ENCODE measurements at regions not wholly inside any gene's neighbourhood (a gene's known extent, or its start where the extent isn't known, plus 50 kb on each side); places are given as distances from the start of the nearest gene placed in this dataset.

- TF ChIP-seq, protein P1, sequence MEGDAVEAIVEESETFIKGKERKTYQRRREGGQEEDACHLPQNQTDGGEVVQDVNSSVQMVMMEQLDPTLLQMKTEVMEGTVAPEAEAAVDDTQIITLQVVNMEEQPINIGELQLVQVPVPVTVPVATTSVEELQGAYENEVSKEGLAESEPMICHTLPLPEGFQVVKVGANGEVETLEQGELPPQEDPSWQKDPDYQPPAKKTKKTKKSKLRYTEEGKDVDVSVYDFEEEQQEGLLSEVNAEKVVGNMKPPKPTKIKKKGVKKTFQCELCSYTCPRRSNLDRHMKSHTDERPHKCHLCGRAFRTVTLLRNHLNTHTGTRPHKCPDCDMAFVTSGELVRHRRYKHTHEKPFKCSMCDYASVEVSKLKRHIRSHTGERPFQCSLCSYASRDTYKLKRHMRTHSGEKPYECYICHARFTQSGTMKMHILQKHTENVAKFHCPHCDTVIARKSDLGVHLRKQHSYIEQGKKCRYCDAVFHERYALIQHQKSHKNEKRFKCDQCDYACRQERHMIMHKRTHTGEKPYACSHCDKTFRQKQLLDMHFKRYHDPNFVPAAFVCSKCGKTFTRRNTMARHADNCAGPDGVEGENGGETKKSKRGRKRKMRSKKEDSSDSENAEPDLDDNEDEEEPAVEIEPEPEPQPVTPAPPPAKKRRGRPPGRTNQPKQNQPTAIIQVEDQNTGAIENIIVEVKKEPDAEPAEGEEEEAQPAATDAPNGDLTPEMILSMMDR (IDR thresholded peaks at IDR 0.05; ENCODE audit: low read depth, low read length), result no peak
- TF ChIP-seq, protein P2, sequence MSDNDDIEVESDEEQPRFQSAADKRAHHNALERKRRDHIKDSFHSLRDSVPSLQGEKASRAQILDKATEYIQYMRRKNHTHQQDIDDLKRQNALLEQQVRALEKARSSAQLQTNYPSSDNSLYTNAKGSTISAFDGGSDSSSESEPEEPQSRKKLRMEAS (IDR thresholded peaks at IDR 0.05; ENCODE audit: low read depth, low read length), result no peak
- no peak for TF ChIP-seq MYC (IDR thresholded peaks at IDR 0.05; ENCODE audit: low read depth, low read length)
- no peak overlapping the region for H3K4me3 ChIP-seq (ENCODE audit: low read depth, low read length)
- no peak for DNase-seq (ENCODE audit: low read depth)
Observed at GRCh38 chr13:103157016-103157415, 90.8 kb upstream of the SLC10A2 start.

- TF ChIP-seq, protein P2 (IDR thresholded peaks at IDR 0.05; ENCODE audit: low read depth, low read length), result no peak
- TF ChIP-seq, protein P1 (IDR thresholded peaks at IDR 0.05; ENCODE audit: low read depth, low read length), result no peak
- TF ChIP-seq MYC (IDR thresholded peaks at IDR 0.05; ENCODE audit: low read depth, low read length), result no peak
- no peak overlapping the region for H3K4me3 ChIP-seq (ENCODE audit: low read depth, low read length)
- no peak for DNase-seq (ENCODE audit: low read depth)
Observed at GRCh38 chr13:103156346-103156998, 90.3 kb upstream of the SLC10A2 start.

GRCh38 chr13:103153466-103153865, 87.2 kb upstream of the SLC10A2 start:
- no peak overlapping the region for H3K4me3 ChIP-seq (ENCODE audit: low read depth, low read length)
- DNase-seq (ENCODE audit: low read depth), result no peak
- TF ChIP-seq, protein P2 (IDR thresholded peaks at IDR 0.05; ENCODE audit: low read depth, low read length), result no peak

GRCh38 chr13:103147961-103148360, 81.7 kb upstream of the SLC10A2 start:
- no peak overlapping the region for H3K4me3 ChIP-seq (ENCODE audit: low read depth, low read length)
- no peak for TF ChIP-seq MYC (IDR thresholded peaks at IDR 0.05; ENCODE audit: low read depth, low read length)
- TF ChIP-seq, protein P2 (IDR thresholded peaks at IDR 0.05; ENCODE audit: low read depth, low read length), result no peak
- TF ChIP-seq, protein P1 (IDR thresholded peaks at IDR 0.05; ENCODE audit: low read depth, low read length), result no peak
- no peak for TF ChIP-seq POLR2A (IDR thresholded peaks at IDR 0.05; ENCODE audit: extremely low read depth, insufficient read length)
- no peak for DNase-seq (ENCODE audit: low read depth)

- no peak for DNase-seq (ENCODE audit: low read depth)
- TF ChIP-seq POLR2A (IDR thresholded peaks at IDR 0.05; ENCODE audit: extremely low read depth, insufficient read length) (no peak), MYC (IDR thresholded peaks at IDR 0.05; ENCODE audit: low read depth, low read length) (no peak)
- TF ChIP-seq, protein P2 (IDR thresholded peaks at IDR 0.05; ENCODE audit: low read depth, low read length), result no peak
- TF ChIP-seq, protein P1 (IDR thresholded peaks at IDR 0.05; ENCODE audit: low read depth, low read length), result no peak
- H3K4me3 ChIP-seq (ENCODE audit: low read depth, low read length), result no peak overlapping the region
Observed at GRCh38 chr13:103145442-103145841, 79.2 kb upstream of the SLC10A2 start.

DNA sequence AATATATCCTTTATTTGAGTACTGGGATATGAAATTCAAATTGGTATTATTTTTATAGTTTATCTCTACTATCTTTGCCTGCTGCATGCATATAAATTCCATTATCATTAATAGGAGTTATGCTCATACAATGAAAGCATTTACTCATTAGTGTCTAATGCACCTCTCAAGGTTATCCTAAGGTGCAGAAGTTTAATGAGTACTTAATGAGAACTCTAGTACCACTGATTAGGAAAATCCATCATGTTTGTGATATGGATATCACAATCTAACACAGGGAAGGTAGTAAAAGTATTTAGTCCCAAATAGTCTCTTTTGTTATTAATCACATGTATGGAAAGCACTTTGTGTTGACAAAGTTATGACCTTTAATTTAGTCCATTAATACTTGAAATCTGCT, 77.2 kb upstream of the SLC10A2 start:
- no peak for DNase-seq (ENCODE audit: low read depth)
- TF ChIP-seq, protein P1 (IDR thresholded peaks at IDR 0.05; ENCODE audit: low read depth, low read length), result no peak
- TF ChIP-seq MYC (IDR thresholded peaks at IDR 0.05; ENCODE audit: low read depth, low read length), result no peak
- no peak for TF ChIP-seq POLR2A (IDR thresholded peaks at IDR 0.05; ENCODE audit: extremely low read depth, insufficient read length)
- TF ChIP-seq, protein P2 (IDR thresholded peaks at IDR 0.05; ENCODE audit: low read depth, low read length), result no peak
- no peak overlapping the region for H3K4me3 ChIP-seq (ENCODE audit: low read depth, low read length)

Measured in NB4 (cell line).